T-cell (primary cell): ENCODE measurements at regions not wholly inside any gene's neighbourhood (a gene's known extent, or its start where the extent isn't known, plus 50 kb on each side); places are given as distances from the start of the nearest gene placed in this dataset.

ENCODE experiments used
- ATAC-seq, 4 experiments: fragments of 200-7000 bp in 3 of 4; fragments of 150-1000 bp in 1 of 4; cut with Tn5 transposase; replicated peaks in 1 of 4; 1 replicate in 3 of 4; 2 replicates in 1 of 4; pipeline ENCODE4 v1.10.0; 2021; ENCODE audit warnings: moderate library complexity in 3 of 4, mild to moderate bottlenecking in 2 of 4, moderate number of reproducible peaks in 1 of 4
- CTCF ChIA-PET, 2 donors: fragments of 300-600 bp; sonication (Branson Sonifier 250); formaldehyde crosslinking; loops; one replicate each; lab custom pipeline; 2022; ENCODE audit warnings: antibody characterized with exemption in 2 of 2; lab: Charles Lee
- POLR2A ChIA-PET, 2 donors: fragments of 300-600 bp; sonication (Branson Sonifier 250); formaldehyde crosslinking; loops; one replicate each; lab custom pipeline; 2022; ENCODE audit warnings: antibody characterized with exemption in 2 of 2; lab: Charles Lee
- DNase-seq, 35 experiments: peaks; one replicate each; pipeline versions ENCODE4 v3.0.0 to v3.0.0-alpha.2; 2013 to 2023
- H3K27ac ChIP-seq: one replicate; pipeline ENCODE4 v1.5.1; 2013; ENCODE audit warnings: low read length
- H3K27me3 ChIP-seq, 2 experiments: replicated peaks in 1 of 2; 1 replicate in 1 of 2; 2 replicates in 1 of 2; pipeline versions ENCODE4 v1.6.1 to v1.7.0; 2013; ENCODE audit warnings: low read length in 1 of 2, mixed read lengths in 1 of 2; ENCODE audit not compliant: control insufficient read depth in 2 of 2, insufficient read depth in 2 of 2; ENCODE audit errors: extremely low read depth in 1 of 2
- H3K36me3 ChIP-seq, 2 donors: 1 replicate in 1 of 2; 2 replicates in 1 of 2; pipeline versions ENCODE4 v1.6.1 to v1.7.0; 2013; ENCODE audit warnings: low read length in 1 of 2; ENCODE audit not compliant: control insufficient read depth in 2 of 2, insufficient read depth in 1 of 2; ENCODE audit errors: extremely low read depth in 1 of 2
- H3K4me1 ChIP-seq, 2 experiments: 1 replicate in 1 of 2; 2 replicates in 1 of 2; pipeline versions ENCODE4 v1.6.1 to v1.7.0; 2013; ENCODE audit warnings: low read length in 2 of 2, mixed read lengths in 1 of 2; ENCODE audit not compliant: insufficient read depth in 2 of 2, control insufficient read depth in 1 of 2; ENCODE audit errors: extremely low read depth in 1 of 2
- H3K4me3 ChIP-seq, 2 donors: 1 replicate in 1 of 2; 2 replicates in 1 of 2; pipeline versions ENCODE4 v1.5.1 to v1.7.0; 2013; ENCODE audit warnings: mild to moderate bottlenecking in 2 of 2, low read length in 1 of 2, moderate library complexity in 1 of 2; ENCODE audit not compliant: control insufficient read depth in 1 of 2; ENCODE audit errors: extremely low read depth in 1 of 2
- H3K9me3 ChIP-seq: 2 replicates; pipeline ENCODE4 v1.7.0; 2013
- H3K27ac Mint-ChIP-seq, 2 donors: one replicate each; pipeline ENCODE4 v1.8.0; 2020 to 2021; ENCODE audit warnings: mild to moderate bottlenecking in 2 of 2, mixed read lengths in 2 of 2
- H3K27me3 Mint-ChIP-seq, 2 donors: one replicate each; pipeline ENCODE4 v1.8.0; 2021 to 2022; ENCODE audit warnings: mixed read lengths in 2 of 2
- H3K36me3 Mint-ChIP-seq: one replicate; pipeline ENCODE4 v1.8.0; 2021; ENCODE audit warnings: mixed read lengths
- H3K4me1 Mint-ChIP-seq, 3 donors: one replicate each; pipeline ENCODE4 v1.8.0; 2020 to 2022; ENCODE audit warnings: mixed read lengths in 3 of 3, mild to moderate bottlenecking in 1 of 3
- H3K4me3 Mint-ChIP-seq, 3 donors: one replicate each; pipeline ENCODE4 v1.8.0; 2020 to 2022; ENCODE audit warnings: mild to moderate bottlenecking in 3 of 3, mixed read lengths in 3 of 3, moderate library complexity in 3 of 3
- H3K9me3 Mint-ChIP-seq, 3 donors: one replicate each; pipeline ENCODE4 v1.8.0; 2020 to 2022; ENCODE audit warnings: mixed read lengths in 3 of 3
- WGBS: methylation state at CpG from one replicate; pipeline ENCODE4 v1.1.5; 2013; ENCODE audit warnings: missing lambda C conversion rate; ENCODE audit not compliant: insufficient coverage; 5-methylcytosine and 5-hydroxymethylcytosine counted together

GRCh38 chr16:76943921-76944320, 247.1 kb upstream of the MON1B start:
- Histone ChIP-seq H3K27ac (no peak overlapping the region), H3K4me3 (no peak overlapping the region), H3K9me3 (no peaks in the 10 kb centered on the region), H3K36me3 (no peaks in the 10 kb centered on the region), H3K4me1 (no peaks in the 10 kb centered on the region), H3K27me3 (no peaks in the 10 kb centered on the region)
- WGBS = 100% methylated on average over 1 of the region's 2 CpGs
- H3K36me3 Mint-ChIP-seq = no peaks in the 10 kb centered on the region
- DNase-seq (no peak), ATAC-seq (no peak)
- H3K4me1 Mint-ChIP-seq = no peaks in the 10 kb centered on the region
- no peak overlapping the region for H3K4me3 Mint-ChIP-seq
- no peaks in the 10 kb centered on the region for H3K27me3 Mint-ChIP-seq
- POLR2A ChIA-PET = no interaction called here
- CTCF ChIA-PET = no interaction called here
- H3K27ac Mint-ChIP-seq = no peak overlapping the region
- peaks cover 8 to 16% (median 9%) of the 10 kb centered on the region in 3 donors for H3K9me3 Mint-ChIP-seq

- WGBS = 50% methylated on average over 2 of the region's 3 CpGs
- Histone ChIP-seq H3K36me3 (no peaks in the 10 kb centered on the region), H3K27ac (no peak overlapping the region), H3K27me3 (no peaks in the 10 kb centered on the region), H3K4me3 (no peak overlapping the region), H3K4me1 (no peaks in the 10 kb centered on the region), H3K9me3 (no peaks in the 10 kb centered on the region)
- no peak overlapping the region for H3K4me3 Mint-ChIP-seq
- POLR2A ChIA-PET = no interaction called here
- ATAC-seq (no peak), DNase-seq (no peak)
- H3K27ac Mint-ChIP-seq = no peak overlapping the region
- no peaks in the 10 kb centered on the region for H3K27me3 Mint-ChIP-seq
- no peaks in the 10 kb centered on the region for H3K36me3 Mint-ChIP-seq
- H3K9me3 Mint-ChIP-seq = peaks cover 10 to 24% (median 14%) of the 10 kb centered on the region in 3 donors
- no peaks in the 10 kb centered on the region for H3K4me1 Mint-ChIP-seq
- CTCF ChIA-PET = no interaction called here
These were observed 244.1 kb upstream of the MON1B start for GRCh38 chr16:76946879-76947278.

- Mint-ChIP-seq H3K4me1 (no peaks in the 10 kb centered on the region), H3K27ac (no peak overlapping the region), H3K27me3 (no peaks in the 10 kb centered on the region), H3K4me3 (no peak overlapping the region), H3K36me3 (no peaks in the 10 kb centered on the region), H3K9me3 (peaks cover 9 to 26% (median 15%) of the 10 kb centered on the region in 3 donors)
- 60% methylated on average over 1 of the region's 4 CpGs for WGBS
- H3K27me3 ChIP-seq = no peaks in the 10 kb centered on the region
- H3K9me3 ChIP-seq = no peaks in the 10 kb centered on the region
- ATAC-seq (no peak), DNase-seq (no peak)
- ChIA-PET CTCF (no interaction called here), POLR2A (no interaction called here)
- no peaks in the 10 kb centered on the region for H3K4me1 ChIP-seq
- no peak overlapping the region for H3K27ac ChIP-seq
- H3K4me3 ChIP-seq = no peak overlapping the region
- H3K36me3 ChIP-seq = no peaks in the 10 kb centered on the region
These were observed 243.2 kb upstream of the MON1B start for GRCh38 chr16:76947749-76948148.

GRCh38 chr16:76955629-76956028, 235.4 kb upstream of the MON1B start:
- 82% methylated on average over 5 of the region's 5 CpGs for WGBS

GRCh38 chr16:76956394-76956793, 234.6 kb upstream of the MON1B start:
- no peak for ATAC-seq
- Mint-ChIP-seq H3K4me3 (no peak overlapping the region), H3K4me1 (no peaks in the 10 kb centered on the region), H3K9me3 (peaks cover 5 to 13% (median 9%) of the 10 kb centered on the region in 3 donors), H3K36me3 (no peaks in the 10 kb centered on the region), H3K27ac (no peak overlapping the region), H3K27me3 (no peaks in the 10 kb centered on the region)
- Histone ChIP-seq H3K36me3 (no peaks in the 10 kb centered on the region), H3K9me3 (no peaks in the 10 kb centered on the region), H3K4me3 (no peak overlapping the region), H3K4me1 (no peaks in the 10 kb centered on the region), H3K27ac (no peak overlapping the region), H3K27me3 (no peaks in the 10 kb centered on the region)
- CTCF ChIA-PET = no interaction called here
- WGBS = no CpG with 5 or more reads among the region's 6 CpGs
- no peak for DNase-seq
- POLR2A ChIA-PET = interaction anchor here in 1 of 2 donors (0.6 kb wide), 1 partner anchor 692 kb away, joined by 3 read pairs; no protein-coding TSS in a partner anchor

More at GRCh38 chr16:76955629-76956028, 235.4 kb upstream of the MON1B start:
- no peaks in the 10 kb centered on the region for H3K9me3 ChIP-seq
- no peaks in the 10 kb centered on the region for H3K27me3 ChIP-seq
- no peak overlapping the region for H3K27ac ChIP-seq
- no peaks in the 10 kb centered on the region for H3K27me3 Mint-ChIP-seq
- H3K4me3 Mint-ChIP-seq = no peak overlapping the region
- no peak for DNase-seq
- H3K4me3 ChIP-seq = no peak overlapping the region
- ATAC-seq = no peak
- H3K9me3 Mint-ChIP-seq = peaks cover 5 to 20% (median 11%) of the 10 kb centered on the region in 3 donors
- no peaks in the 10 kb centered on the region for H3K4me1 ChIP-seq
- H3K4me1 Mint-ChIP-seq = no peaks in the 10 kb centered on the region
- POLR2A ChIA-PET = no interaction called here
- no peaks in the 10 kb centered on the region for H3K36me3 Mint-ChIP-seq
- CTCF ChIA-PET = no interaction called here
- no peaks in the 10 kb centered on the region for H3K36me3 ChIP-seq
- H3K27ac Mint-ChIP-seq = no peak overlapping the region

GRCh38 chr16:76956841-76957240, 234.1 kb upstream of the MON1B start:
- ATAC-seq = no peak
- no peaks in the 10 kb centered on the region for H3K4me1 ChIP-seq
- ChIA-PET POLR2A (interaction anchor here in 1 of 2 donors (0.6 kb wide), 1 partner anchor 692 kb away, joined by 3 read pairs; no protein-coding TSS in a partner anchor), CTCF (no interaction called here)
- no peaks in the 10 kb centered on the region for H3K36me3 ChIP-seq
- Mint-ChIP-seq H3K4me3 (no peak overlapping the region), H3K4me1 (no peaks in the 10 kb centered on the region), H3K27me3 (no peaks in the 10 kb centered on the region), H3K36me3 (no peaks in the 10 kb centered on the region), H3K27ac (no peak overlapping the region), H3K9me3 (peaks cover 5 to 9% (median 5%) of the 10 kb centered on the region in 3 donors)
- no peak overlapping the region for H3K4me3 ChIP-seq
- WGBS = no CpG with 5 or more reads among the region's 2 CpGs
- H3K9me3 ChIP-seq = no peaks in the 10 kb centered on the region
- no peak for DNase-seq
- no peak overlapping the region for H3K27ac ChIP-seq
- no peaks in the 10 kb centered on the region for H3K27me3 ChIP-seq

GRCh38 chr16:76959166-76959565, 231.8 kb upstream of the MON1B start:
- no peak overlapping the region for H3K4me3 ChIP-seq
- no peaks in the 10 kb centered on the region for H3K4me1 ChIP-seq
- no peak for DNase-seq
- H3K27ac Mint-ChIP-seq = no peak overlapping the region
- no CpG with 5 or more reads among the region's 1 CpG for WGBS
- H3K36me3 ChIP-seq = no peaks in the 10 kb centered on the region
- no peaks in the 10 kb centered on the region for H3K4me1 Mint-ChIP-seq
- peaks cover 4 to 7% (median 5%) of the 10 kb centered on the region in 3 donors for H3K9me3 Mint-ChIP-seq
- ChIA-PET POLR2A (no interaction called here), CTCF (no interaction called here)
- H3K4me3 Mint-ChIP-seq = no peak overlapping the region
- no peaks in the 10 kb centered on the region for H3K27me3 Mint-ChIP-seq
- H3K27me3 ChIP-seq = no peaks in the 10 kb centered on the region
- no peaks in the 10 kb centered on the region for H3K36me3 Mint-ChIP-seq
- no peak for ATAC-seq
- no peak overlapping the region for H3K27ac ChIP-seq
- no peaks in the 10 kb centered on the region for H3K9me3 ChIP-seq
